ENCODE measurements at regions not wholly inside any gene's neighbourhood (a gene's known extent, or its start where the extent isn't known, plus 50 kb on each side); places are given as distances from the start of the nearest gene placed in this dataset.

- peaks cover 2% of the 10 kb centered on the region; the same call in 1 of the 2 replicates for H3K4me1 ChIP-seq (ENCODE audit: control insufficient read depth, insufficient read depth, low read length)
- H3K27ac ChIP-seq (ENCODE audit: low read length), result no peak overlapping the region
- no peaks in the 10 kb centered on the region for H3K36me3 ChIP-seq (ENCODE audit: control insufficient read depth, insufficient read depth, low read length)
- H3K4me3 ChIP-seq (ENCODE audit: low read length), result no peak overlapping the region
- no peaks in the 10 kb centered on the region for H3K27me3 ChIP-seq (ENCODE audit: control insufficient read depth, insufficient read depth, low read length)
- WGBS (ENCODE audit: insufficient coverage, insufficient read length), result no CpG with 5 or more reads among the region's 2 CpGs
- no peaks in the 10 kb centered on the region for H3K9me3 ChIP-seq (ENCODE audit: control insufficient read depth, insufficient read depth, low read length)
- no peak for DNase-seq (ENCODE audit: low read depth, low spot score)
Observed at GRCh38 chr12:46671102-46671501, 154.7 kb downstream of the SLC38A4 start.

GRCh38 chr12:46670636-46671035 lies 155.2 kb downstream of the SLC38A4 start:
- H3K27me3 ChIP-seq (ENCODE audit: control insufficient read depth, insufficient read depth, low read length), result no peaks in the 10 kb centered on the region
- no CpG with 5 or more reads among the region's 1 CpG for WGBS (ENCODE audit: insufficient coverage, insufficient read length)
- H3K4me1 ChIP-seq (ENCODE audit: control insufficient read depth, insufficient read depth, low read length), result peaks cover 2% of the 10 kb centered on the region; the same call in 1 of the 2 replicates
- H3K36me3 ChIP-seq (ENCODE audit: control insufficient read depth, insufficient read depth, low read length), result no peaks in the 10 kb centered on the region
- no peak overlapping the region for H3K4me3 ChIP-seq (ENCODE audit: low read length)
- H3K9me3 ChIP-seq (ENCODE audit: control insufficient read depth, insufficient read depth, low read length), result no peaks in the 10 kb centered on the region
- H3K27ac ChIP-seq (ENCODE audit: low read length), result no peak overlapping the region
- DNase-seq (ENCODE audit: low read depth, low spot score), result no peak

GRCh38 chr12:46669720-46670119 lies 156.1 kb downstream of the SLC38A4 start:
- Histone ChIP-seq H3K9me3 (ENCODE audit: control insufficient read depth, insufficient read depth, low read length) (no peaks in the 10 kb centered on the region), H3K4me1 (ENCODE audit: control insufficient read depth, insufficient read depth, low read length) (peaks cover 2% of the 10 kb centered on the region; the same call in 1 of the 2 replicates), H3K36me3 (ENCODE audit: control insufficient read depth, insufficient read depth, low read length) (no peaks in the 10 kb centered on the region), H3K27me3 (ENCODE audit: control insufficient read depth, insufficient read depth, low read length) (no peaks in the 10 kb centered on the region), H3K27ac (ENCODE audit: low read length) (no peak overlapping the region), H3K4me3 (ENCODE audit: low read length) (no peak overlapping the region)
- no CpG with 5 or more reads among the region's 2 CpGs for WGBS (ENCODE audit: insufficient coverage, insufficient read length)
- peak; percentile 75 for DNase-seq (ENCODE audit: low read depth, low spot score)

GRCh38 chr12:46667551-46667950 lies 158.2 kb downstream of the SLC38A4 start:
- no peak for DNase-seq (ENCODE audit: low read depth, low spot score)
- Histone ChIP-seq H3K27ac (ENCODE audit: low read length) (no peak overlapping the region), H3K27me3 (ENCODE audit: control insufficient read depth, insufficient read depth, low read length) (no peaks in the 10 kb centered on the region)

DNA sequence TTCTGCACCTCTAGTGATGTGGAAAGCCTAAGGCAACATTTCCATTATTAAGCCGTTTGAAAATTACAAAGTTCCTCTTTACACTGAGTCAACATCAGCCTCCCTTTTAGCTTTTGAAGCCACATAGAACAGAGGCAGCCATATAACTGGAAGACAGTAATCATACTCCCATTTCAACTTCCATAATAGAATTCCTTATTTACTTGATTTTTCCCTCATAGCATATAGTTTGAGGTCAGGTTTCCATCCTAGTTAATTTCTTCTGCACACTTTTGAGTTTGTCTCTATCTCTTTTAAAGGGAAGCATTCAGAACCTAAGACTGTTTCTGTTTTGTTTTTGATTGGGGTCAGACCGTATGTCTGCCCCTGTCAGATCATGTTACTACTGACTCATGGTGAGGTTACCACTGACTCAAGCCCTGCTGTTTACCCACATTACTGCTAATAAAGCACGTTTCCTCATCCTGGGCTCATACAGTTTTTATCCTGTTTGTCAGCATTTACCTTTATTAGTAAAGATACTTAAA lies 161.0 kb downstream of the SLC38A4 start:
- Histone ChIP-seq H3K9me3 (ENCODE audit: control insufficient read depth, insufficient read depth, low read length) (no peaks in the 10 kb centered on the region), H3K4me1 (ENCODE audit: control insufficient read depth, insufficient read depth, low read length) (0 out of 2 replicates have a peak, but pooled peaks cover 2% of the 10 kb centered on the region), H3K27ac (ENCODE audit: low read length) (no peak overlapping the region), H3K36me3 (ENCODE audit: control insufficient read depth, insufficient read depth, low read length) (no peaks in the 10 kb centered on the region), H3K4me3 (ENCODE audit: low read length) (no peak overlapping the region), H3K27me3 (ENCODE audit: control insufficient read depth, insufficient read depth, low read length) (no peaks in the 10 kb centered on the region)
- no CpG with 5 or more reads among the region's 3 CpGs for WGBS (ENCODE audit: insufficient coverage, insufficient read length)
- no peak for DNase-seq (ENCODE audit: low read depth, low spot score)

More at GRCh38 chr12:46667551-46667950, 158.2 kb downstream of the SLC38A4 start:
- Histone ChIP-seq H3K36me3 (ENCODE audit: control insufficient read depth, insufficient read depth, low read length) (no peaks in the 10 kb centered on the region), H3K4me3 (ENCODE audit: low read length) (no peak overlapping the region), H3K9me3 (ENCODE audit: control insufficient read depth, insufficient read depth, low read length) (no peaks in the 10 kb centered on the region), H3K4me1 (ENCODE audit: control insufficient read depth, insufficient read depth, low read length) (peaks cover 2% of the 10 kb centered on the region; the same call in 1 of the 2 replicates)

DNA sequence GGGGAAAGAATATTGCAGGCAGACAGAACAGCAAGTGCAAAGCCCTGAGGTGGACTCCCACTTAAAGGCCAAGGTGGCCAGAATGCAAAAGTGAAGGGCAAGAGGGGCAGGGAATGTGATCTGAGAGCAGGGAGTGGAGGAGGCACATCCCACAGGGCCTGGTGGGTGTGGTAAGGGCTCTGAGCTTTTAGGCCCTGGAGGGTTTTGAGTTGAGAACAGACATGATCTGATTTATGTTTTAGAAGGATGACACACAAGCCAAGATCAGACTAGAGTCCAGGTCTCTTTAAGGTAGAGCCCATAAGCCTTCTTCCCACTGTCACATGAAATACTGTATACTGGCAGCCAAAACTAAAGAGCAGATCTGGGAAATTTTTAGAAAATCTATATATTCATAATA lies 162.5 kb downstream of the SLC38A4 start:
- no peak for DNase-seq (ENCODE audit: low read depth, low spot score)
- Histone ChIP-seq H3K4me1 (ENCODE audit: control insufficient read depth, insufficient read depth, low read length) (no peaks in the 10 kb centered on the region), H3K27ac (ENCODE audit: low read length) (no peak overlapping the region), H3K27me3 (ENCODE audit: control insufficient read depth, insufficient read depth, low read length) (no peaks in the 10 kb centered on the region), H3K9me3 (ENCODE audit: control insufficient read depth, insufficient read depth, low read length) (no peaks in the 10 kb centered on the region), H3K36me3 (ENCODE audit: control insufficient read depth, insufficient read depth, low read length) (no peaks in the 10 kb centered on the region), H3K4me3 (ENCODE audit: low read length) (no peak overlapping the region)

GRCh38 chr12:46661110-46661845 lies 164.5 kb downstream of the SLC38A4 start:
- H3K27me3 ChIP-seq (ENCODE audit: control insufficient read depth, insufficient read depth, low read length), result no peaks in the 10 kb centered on the region
- H3K9me3 ChIP-seq (ENCODE audit: control insufficient read depth, insufficient read depth, low read length), result no peaks in the 10 kb centered on the region
- no CpG with 5 or more reads among the region's 2 CpGs for WGBS (ENCODE audit: insufficient coverage, insufficient read length)

DNA sequence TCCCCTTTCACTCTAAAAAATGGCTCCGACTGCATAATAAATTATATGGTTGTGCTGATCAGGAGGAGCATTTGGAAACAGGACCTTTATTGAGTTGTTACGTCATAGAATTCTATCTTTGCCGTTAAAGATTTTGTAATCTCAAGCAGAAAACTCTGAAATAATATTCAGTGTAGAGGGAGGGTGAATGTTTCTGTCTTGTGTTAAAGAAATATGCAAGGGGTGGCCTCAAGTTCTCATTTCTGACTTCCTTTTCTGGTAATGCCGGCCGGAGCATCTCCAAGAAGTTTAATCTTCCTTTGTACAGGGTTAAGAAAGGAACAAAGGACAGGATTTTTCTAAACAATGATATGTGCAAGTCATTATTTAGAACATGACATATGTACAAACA lies 165.1 kb downstream of the SLC38A4 start:
- no peaks in the 10 kb centered on the region for H3K4me1 ChIP-seq (ENCODE audit: control insufficient read depth, insufficient read depth, low read length)
- no peaks in the 10 kb centered on the region for H3K36me3 ChIP-seq (ENCODE audit: control insufficient read depth, insufficient read depth, low read length)
- WGBS (ENCODE audit: insufficient coverage, insufficient read length), result no CpG with 5 or more reads among the region's 5 CpGs
- H3K9me3 ChIP-seq (ENCODE audit: control insufficient read depth, insufficient read depth, low read length), result no peaks in the 10 kb centered on the region
- H3K27me3 ChIP-seq (ENCODE audit: control insufficient read depth, insufficient read depth, low read length), result no peaks in the 10 kb centered on the region
- no peak for DNase-seq (ENCODE audit: low read depth, low spot score)
- no peak overlapping the region for H3K4me3 ChIP-seq (ENCODE audit: low read length)
- no peak overlapping the region for H3K27ac ChIP-seq (ENCODE audit: low read length)

More at GRCh38 chr12:46661110-46661845, 164.5 kb downstream of the SLC38A4 start:
- DNase-seq (ENCODE audit: low read depth, low spot score), result no peak
- Histone ChIP-seq H3K36me3 (ENCODE audit: control insufficient read depth, insufficient read depth, low read length) (no peaks in the 10 kb centered on the region), H3K4me1 (ENCODE audit: control insufficient read depth, insufficient read depth, low read length) (no peaks in the 10 kb centered on the region), H3K4me3 (ENCODE audit: low read length) (no peak overlapping the region), H3K27ac (ENCODE audit: low read length) (no peak overlapping the region)

GRCh38 chr12:46660276-46660675 lies 165.5 kb downstream of the SLC38A4 start:
- no peaks in the 10 kb centered on the region for H3K4me1 ChIP-seq (ENCODE audit: control insufficient read depth, insufficient read depth, low read length)
- no CpG with 5 or more reads among the region's 1 CpG for WGBS (ENCODE audit: insufficient coverage, insufficient read length)
- DNase-seq (ENCODE audit: low read depth, low spot score), result no peak
- no peak overlapping the region for H3K27ac ChIP-seq (ENCODE audit: low read length)
- no peaks in the 10 kb centered on the region for H3K9me3 ChIP-seq (ENCODE audit: control insufficient read depth, insufficient read depth, low read length)
- H3K4me3 ChIP-seq (ENCODE audit: low read length), result no peak overlapping the region
- H3K36me3 ChIP-seq (ENCODE audit: control insufficient read depth, insufficient read depth, low read length), result no peaks in the 10 kb centered on the region
- H3K27me3 ChIP-seq (ENCODE audit: control insufficient read depth, insufficient read depth, low read length), result no peaks in the 10 kb centered on the region

GRCh38 chr12:46659824-46660223 lies 166.0 kb downstream of the SLC38A4 start:
- Histone ChIP-seq H3K9me3 (ENCODE audit: control insufficient read depth, insufficient read depth, low read length) (no peaks in the 10 kb centered on the region), H3K4me1 (ENCODE audit: control insufficient read depth, insufficient read depth, low read length) (no peaks in the 10 kb centered on the region), H3K27ac (ENCODE audit: low read length) (no peak overlapping the region), H3K36me3 (ENCODE audit: control insufficient read depth, insufficient read depth, low read length) (no peaks in the 10 kb centered on the region), H3K27me3 (ENCODE audit: control insufficient read depth, insufficient read depth, low read length) (no peaks in the 10 kb centered on the region), H3K4me3 (ENCODE audit: low read length) (no peak overlapping the region)
- no peak for DNase-seq (ENCODE audit: low read depth, low spot score)
- WGBS (ENCODE audit: insufficient coverage, insufficient read length), result no CpG with 5 or more reads among the region's 4 CpGs

Data from iPS DF 6.9 (cell line).